Activated naive CD8-positive, alpha-beta T cell (primary cell): ENCODE measurements at regions not wholly inside any gene's neighbourhood (a gene's known extent, or its start where the extent isn't known, plus 50 kb on each side); places are given as distances from the start of the nearest gene placed in this dataset.
"Not testable (repeated sequence)": the region's sequence is repeated elsewhere in the genome, so short reads cannot be mapped to it uniquely, and the experiment has no call there.

ENCODE experiments used
- H3K27ac Mint-ChIP-seq: one replicate; pipeline ENCODE4 v1.8.0; 2021; ENCODE audit warnings: mixed read lengths
- H3K27me3 Mint-ChIP-seq: one replicate; pipeline ENCODE4 v1.8.0; 2021; ENCODE audit warnings: mixed read lengths
- H3K36me3 Mint-ChIP-seq: one replicate; pipeline ENCODE4 v1.8.0; 2021; ENCODE audit warnings: mixed read lengths
- H3K4me1 Mint-ChIP-seq: one replicate; pipeline ENCODE4 v1.8.0; 2021; ENCODE audit warnings: low read depth, mixed read lengths
- H3K4me3 Mint-ChIP-seq: one replicate; pipeline ENCODE4 v1.8.0; 2021; ENCODE audit warnings: mild to moderate bottlenecking, mixed read lengths
- H3K9me3 Mint-ChIP-seq: one replicate; pipeline ENCODE4 v1.8.0; 2021; ENCODE audit warnings: low read depth, mixed read lengths

GRCh38 chr11:127935081-127935480 lies 652.3 kb downstream of the ETS1 start:
- H3K9me3 Mint-ChIP-seq = no peaks in the 10 kb centered on the region
- H3K4me3 Mint-ChIP-seq = no peak overlapping the region
- H3K36me3 Mint-ChIP-seq = no peaks in the 10 kb centered on the region

GRCh38 chr11:127933961-127934360 lies 653.4 kb downstream of the ETS1 start:
- H3K36me3 Mint-ChIP-seq = not testable (repeated sequence)

More at GRCh38 chr11:127935081-127935480, 652.3 kb downstream of the ETS1 start:
- no peaks in the 10 kb centered on the region for H3K4me1 Mint-ChIP-seq
- peaks cover 6% of the 10 kb centered on the region for H3K27me3 Mint-ChIP-seq
- no peak overlapping the region for H3K27ac Mint-ChIP-seq

GRCh38 chr11:127931803-127932202 lies 655.6 kb downstream of the ETS1 start:
- Mint-ChIP-seq H3K27me3 (peaks cover 12% of the 10 kb centered on the region), H3K9me3 (no peaks in the 10 kb centered on the region), H3K36me3 (no peaks in the 10 kb centered on the region), H3K4me3 (no peak overlapping the region), H3K27ac (no peak overlapping the region), H3K4me1 (no peaks in the 10 kb centered on the region)

More at GRCh38 chr11:127933961-127934360, 653.4 kb downstream of the ETS1 start:
- H3K9me3 Mint-ChIP-seq, H3K4me3 Mint-ChIP-seq, H3K27ac Mint-ChIP-seq, H3K4me1 Mint-ChIP-seq: not testable (repeated sequence)
- peaks cover 10% of the 10 kb centered on the region for H3K27me3 Mint-ChIP-seq

- H3K9me3 Mint-ChIP-seq = peaks cover 5% of the 10 kb centered on the region
- no peaks in the 10 kb centered on the region for H3K36me3 Mint-ChIP-seq
- H3K27ac Mint-ChIP-seq = no peak overlapping the region
- H3K4me3 Mint-ChIP-seq = no peak overlapping the region
- peaks cover 19% of the 10 kb centered on the region for H3K27me3 Mint-ChIP-seq
- no peaks in the 10 kb centered on the region for H3K4me1 Mint-ChIP-seq
These were observed 660.6 kb downstream of the ETS1 start for GRCh38 chr11:127926721-127927120.

- H3K27ac Mint-ChIP-seq = no peak overlapping the region
- peaks cover 10% of the 10 kb centered on the region for H3K9me3 Mint-ChIP-seq
- H3K27me3 Mint-ChIP-seq = peaks cover 23% of the 10 kb centered on the region
- peaks cover 2% of the 10 kb centered on the region for H3K36me3 Mint-ChIP-seq
- no peaks in the 10 kb centered on the region for H3K4me1 Mint-ChIP-seq
- no peak overlapping the region for H3K4me3 Mint-ChIP-seq
These were observed 661.9 kb downstream of the ETS1 start for GRCh38 chr11:127925475-127925874.

GRCh38 chr11:127919206-127920000 lies 668.0 kb downstream of the ETS1 start:
- peaks cover 4% of the 10 kb centered on the region for H3K36me3 Mint-ChIP-seq
- H3K4me3 Mint-ChIP-seq = no peak overlapping the region
- H3K4me1 Mint-ChIP-seq = peaks cover 2% of the 10 kb centered on the region
- peak overlapping the region; percentile 2 for H3K27ac Mint-ChIP-seq
- H3K9me3 Mint-ChIP-seq = peaks cover 17% of the 10 kb centered on the region
- peaks cover 30% of the 10 kb centered on the region for H3K27me3 Mint-ChIP-seq

- Mint-ChIP-seq H3K4me1 (no peaks in the 10 kb centered on the region), H3K27me3 (peaks cover 2% of the 10 kb centered on the region), H3K36me3 (no peaks in the 10 kb centered on the region), H3K27ac (no peak overlapping the region), H3K4me3 (no peak overlapping the region), H3K9me3 (no peaks in the 10 kb centered on the region)
These were observed 685.0 kb downstream of the ETS1 start for GRCh38 chr11:127902382-127902781.

GRCh38 chr11:127898422-127899365 lies 688.7 kb downstream of the ETS1 start:
- Mint-ChIP-seq H3K27ac (no peak overlapping the region), H3K4me3 (no peak overlapping the region), H3K27me3 (no peaks in the 10 kb centered on the region), H3K4me1 (no peaks in the 10 kb centered on the region), H3K9me3 (no peaks in the 10 kb centered on the region), H3K36me3 (no peaks in the 10 kb centered on the region)

GRCh38 chr11:127895776-127896175 lies 691.6 kb downstream of the ETS1 start:
- H3K36me3 Mint-ChIP-seq = no peaks in the 10 kb centered on the region
- no peak overlapping the region for H3K4me3 Mint-ChIP-seq
- no peaks in the 10 kb centered on the region for H3K9me3 Mint-ChIP-seq
- H3K27me3 Mint-ChIP-seq = peaks cover 7% of the 10 kb centered on the region
- no peaks in the 10 kb centered on the region for H3K4me1 Mint-ChIP-seq
- no peak overlapping the region for H3K27ac Mint-ChIP-seq

GRCh38 chr11:127894316-127894715 lies 693.0 kb downstream of the ETS1 start:
- Mint-ChIP-seq H3K4me1 (no peaks in the 10 kb centered on the region), H3K9me3 (no peaks in the 10 kb centered on the region), H3K27ac (no peak overlapping the region), H3K36me3 (no peaks in the 10 kb centered on the region), H3K4me3 (no peak overlapping the region), H3K27me3 (peaks cover 13% of the 10 kb centered on the region)

GRCh38 chr11:127890030-127890615 lies 697.2 kb downstream of the ETS1 start:
- Mint-ChIP-seq H3K27ac (no peak overlapping the region), H3K4me3 (no peak overlapping the region), H3K27me3 (peaks cover 22% of the 10 kb centered on the region)

GRCh38 chr11:127888386-127888785 lies 699.0 kb downstream of the ETS1 start:
- Mint-ChIP-seq H3K27ac (no peak overlapping the region), H3K36me3 (peaks cover 5% of the 10 kb centered on the region), H3K9me3 (peaks cover 8% of the 10 kb centered on the region), H3K4me3 (no peak overlapping the region), H3K4me1 (no peaks in the 10 kb centered on the region), H3K27me3 (peaks cover 22% of the 10 kb centered on the region)

More at GRCh38 chr11:127890030-127890615, 697.2 kb downstream of the ETS1 start:
- peaks cover 8% of the 10 kb centered on the region for H3K9me3 Mint-ChIP-seq
- H3K4me1 Mint-ChIP-seq = no peaks in the 10 kb centered on the region
- H3K36me3 Mint-ChIP-seq = peaks cover 3% of the 10 kb centered on the region

GRCh38 chr11:127875131-127875530 lies 712.2 kb downstream of the ETS1 start:
- H3K36me3 Mint-ChIP-seq = no peaks in the 10 kb centered on the region
- H3K9me3 Mint-ChIP-seq = no peaks in the 10 kb centered on the region
- peaks cover 11% of the 10 kb centered on the region for H3K27me3 Mint-ChIP-seq
- no peak overlapping the region for H3K4me3 Mint-ChIP-seq
- H3K27ac Mint-ChIP-seq = no peak overlapping the region
- H3K4me1 Mint-ChIP-seq = no peaks in the 10 kb centered on the region

GRCh38 chr11:127873478-127873877 lies 713.9 kb downstream of the ETS1 start:
- Mint-ChIP-seq H3K36me3 (no peaks in the 10 kb centered on the region), H3K27me3 (peaks cover 5% of the 10 kb centered on the region), H3K27ac (no peak overlapping the region), H3K4me1 (no peaks in the 10 kb centered on the region), H3K9me3 (no peaks in the 10 kb centered on the region), H3K4me3 (no peak overlapping the region)

GRCh38 chr11:127866109-127866508 lies 721.2 kb downstream of the ETS1 start:
- H3K36me3 Mint-ChIP-seq = no peaks in the 10 kb centered on the region
- H3K27ac Mint-ChIP-seq = no peak overlapping the region

More at GRCh38 chr11:127866109-127866508, 721.2 kb downstream of the ETS1 start:
- H3K4me1 Mint-ChIP-seq = no peaks in the 10 kb centered on the region
- peaks cover 5% of the 10 kb centered on the region for H3K27me3 Mint-ChIP-seq
- no peak overlapping the region for H3K4me3 Mint-ChIP-seq
- no peaks in the 10 kb centered on the region for H3K9me3 Mint-ChIP-seq
